ENCODE measurements at regions not wholly inside any gene's neighbourhood (a gene's known extent, or its start where the extent isn't known, plus 50 kb on each side); places are given as distances from the start of the nearest gene placed in this dataset.

- no peak for TF ChIP-seq POLR2AphosphoS5 (IDR thresholded peaks at IDR 0.05)
- TF ChIP-seq EZH2 (IDR thresholded peaks at IDR 0.05; ENCODE audit: borderline replicate concordance, insufficient read depth, low read length, poor library complexity, severe bottlenecking), result no peak
- TF ChIP-seq CTCF (IDR thresholded peaks at IDR 0.05; ENCODE audit: poor library complexity, severe bottlenecking), result no peak
- TF ChIP-seq EP300 (conservative IDR thresholded peaks at IDR 0.05; ENCODE audit: poor library complexity, severe bottlenecking), result no peak
- TF ChIP-seq RAD21 (conservative IDR thresholded peaks at IDR 0.05), result no peak
- TF ChIP-seq TAF1 (IDR thresholded peaks at IDR 0.05; ENCODE audit: low read depth), result no peak
- TF ChIP-seq REST (IDR thresholded peaks at IDR 0.05; ENCODE audit: borderline replicate concordance), result no peak
- TF ChIP-seq SMC3 (conservative IDR thresholded peaks at IDR 0.05; ENCODE audit: poor library complexity), result no peak
- no peak for TF ChIP-seq MXI1 (conservative IDR thresholded peaks at IDR 0.05; ENCODE audit: poor library complexity, severe bottlenecking)
Measured at GRCh38 chr14:100988011-100988410, 84.5 kb upstream of the RTL1 start.

Measured in neural cell (in vitro differentiated cells).